HG02763 (cell line): ENCODE measurements at regions not wholly inside any gene's neighbourhood (a gene's known extent, or its start where the extent isn't known, plus 50 kb on each side); places are given as distances from the start of the nearest gene placed in this dataset.
"Not testable (repeated sequence)": the region's sequence is repeated elsewhere in the genome, so short reads cannot be mapped to it uniquely, and the experiment has no call there.

Source experiments
- ATAC-seq: cut with Tn5 transposase; IDR thresholded peaks from one replicate; pipeline ENCODE4 v1.9.1; 2021; ENCODE audit warnings: mild to moderate bottlenecking, moderate library complexity; ENCODE audit not compliant: unreplicated experiment

- not testable (repeated sequence) for ATAC-seq
Observed at GRCh38 chr2:88988617-88989016, 297.1 kb downstream of the RPIA start.

GRCh38 chr2:88992819-88993218 is 301.3 kb downstream of the RPIA start:
- not testable (repeated sequence) for ATAC-seq

- ATAC-seq, result not testable (repeated sequence)
Observed at GRCh38 chr2:88994856-88995255, 303.4 kb downstream of the RPIA start.

GRCh38 chr2:88996588-88996987 is 305.1 kb downstream of the RPIA start:
- ATAC-seq, result not testable (repeated sequence)

GRCh38 chr2:88999365-88999764 is 307.9 kb downstream of the RPIA start:
- ATAC-seq, result no peak

GRCh38 chr2:89000235-89000634 is 308.8 kb downstream of the RPIA start:
- ATAC-seq, result no peak

GRCh38 chr2:89004238-89004637 is 312.8 kb downstream of the RPIA start:
- ATAC-seq, result not testable (repeated sequence)

GRCh38 chr2:89020566-89020965 is 329.1 kb downstream of the RPIA start:
- ATAC-seq, result not testable (repeated sequence)

- ATAC-seq, result not testable (repeated sequence)
Observed at GRCh38 chr2:89026296-89026695, 334.8 kb downstream of the RPIA start.

GRCh38 chr2:89027115-89027514 is 335.6 kb downstream of the RPIA start:
- not testable (repeated sequence) for ATAC-seq

GRCh38 chr2:89027536-89027935 is 336.1 kb downstream of the RPIA start:
- ATAC-seq, result not testable (repeated sequence)

GRCh38 chr2:89029257-89029656 is 337.8 kb downstream of the RPIA start:
- not testable (repeated sequence) for ATAC-seq

GRCh38 chr2:89048138-89049066 is 356.9 kb downstream of the RPIA start:
- not testable (repeated sequence) for ATAC-seq

- ATAC-seq, result not testable (repeated sequence)
Observed at GRCh38 chr2:89058616-89059015, 367.1 kb downstream of the RPIA start.

GRCh38 chr2:89061174-89061573 is 369.7 kb downstream of the RPIA start:
- not testable (repeated sequence) for ATAC-seq

- ATAC-seq, result not testable (repeated sequence)
Observed at GRCh38 chr2:89076771-89077170, 385.3 kb downstream of the RPIA start.

- ATAC-seq, result not testable (repeated sequence)
Observed at GRCh38 chr2:89092911-89093310, 401.4 kb downstream of the RPIA start.

- not testable (repeated sequence) for ATAC-seq
Observed at GRCh38 chr2:89095060-89095459, 403.6 kb downstream of the RPIA start.

GRCh38 chr2:89102587-89102986 is 411.1 kb downstream of the RPIA start:
- ATAC-seq, result not testable (repeated sequence)

- not testable (repeated sequence) for ATAC-seq
Observed at GRCh38 chr2:89106369-89107019, 415.0 kb downstream of the RPIA start.

- ATAC-seq, result not testable (repeated sequence)
Observed at GRCh38 chr2:89112434-89112833, 421.0 kb downstream of the RPIA start.

- ATAC-seq, result not testable (repeated sequence)
Observed at GRCh38 chr2:89113286-89113685, 421.8 kb downstream of the RPIA start.
